ENCODE measurements at regions not wholly inside any gene's neighbourhood (a gene's known extent, or its start where the extent isn't known, plus 50 kb on each side); places are given as distances from the start of the nearest gene placed in this dataset.

- H3K27ac ChIP-seq (ENCODE audit: low read length): no peak overlapping the region
- no peaks in the 10 kb centered on the region for H3K27me3 ChIP-seq (ENCODE audit: control insufficient read depth in 1 of 2, insufficient read depth in 2 of 2, low read length in 2 of 2)
- H3K4me3 ChIP-seq (ENCODE audit: low read length in 2 of 2): no peak overlapping the region
Observed at GRCh38 chr5:128681764-128682592, 143.9 kb upstream of the FBN2 start.

GRCh38 chr5:128682669-128683068 is 144.6 kb upstream of the FBN2 start:
- H3K36me3 ChIP-seq (ENCODE audit: control insufficient read depth in 2 of 2, insufficient read depth in 2 of 2, low read length in 2 of 2): no peaks in the 10 kb centered on the region
- H3K27ac ChIP-seq (ENCODE audit: low read length): no peak overlapping the region
- H3K4me1 ChIP-seq (ENCODE audit: control insufficient read depth, insufficient read depth, low read length): no peaks in the 10 kb centered on the region
- H3K9me3 ChIP-seq (ENCODE audit: control insufficient read depth in 2 of 2, low read length in 2 of 2): no peaks in the 10 kb centered on the region
- H3K27me3 ChIP-seq (ENCODE audit: control insufficient read depth in 1 of 2, insufficient read depth in 2 of 2, low read length in 2 of 2): no peaks in the 10 kb centered on the region
- H3K9ac ChIP-seq (ENCODE audit: low read length in 2 of 2): no peak overlapping the region
- H3K4me3 ChIP-seq (ENCODE audit: low read length in 2 of 2): no peak overlapping the region

More at GRCh38 chr5:128681764-128682592, 143.9 kb upstream of the FBN2 start:
- no peak overlapping the region for H3K9ac ChIP-seq (ENCODE audit: low read length in 2 of 2)
- no peaks in the 10 kb centered on the region for H3K36me3 ChIP-seq (ENCODE audit: control insufficient read depth in 2 of 2, insufficient read depth in 2 of 2, low read length in 2 of 2)
- H3K4me1 ChIP-seq (ENCODE audit: control insufficient read depth, insufficient read depth, low read length): no peaks in the 10 kb centered on the region
- H3K9me3 ChIP-seq (ENCODE audit: control insufficient read depth in 2 of 2, low read length in 2 of 2): no peaks in the 10 kb centered on the region

GRCh38 chr5:128684961-128685360 is 146.9 kb upstream of the FBN2 start:
- H3K27ac ChIP-seq (ENCODE audit: low read length): no peak overlapping the region
- H3K27me3 ChIP-seq (ENCODE audit: control insufficient read depth in 1 of 2, insufficient read depth in 2 of 2, low read length in 2 of 2): no peaks in the 10 kb centered on the region
- no peak overlapping the region for H3K9ac ChIP-seq (ENCODE audit: low read length in 2 of 2)
- no peaks in the 10 kb centered on the region for H3K4me1 ChIP-seq (ENCODE audit: control insufficient read depth, insufficient read depth, low read length)
- H3K9me3 ChIP-seq (ENCODE audit: control insufficient read depth in 2 of 2, low read length in 2 of 2): no peaks in the 10 kb centered on the region
- H3K4me3 ChIP-seq (ENCODE audit: low read length in 2 of 2): no peak overlapping the region
- no peaks in the 10 kb centered on the region for H3K36me3 ChIP-seq (ENCODE audit: control insufficient read depth in 2 of 2, insufficient read depth in 2 of 2, low read length in 2 of 2)

- H3K9ac ChIP-seq (ENCODE audit: low read length in 2 of 2): no peak overlapping the region
- H3K27ac ChIP-seq (ENCODE audit: low read length): no peak overlapping the region
- no peaks in the 10 kb centered on the region for H3K4me1 ChIP-seq (ENCODE audit: control insufficient read depth, insufficient read depth, low read length)
- H3K9me3 ChIP-seq (ENCODE audit: control insufficient read depth in 2 of 2, low read length in 2 of 2): no peaks in the 10 kb centered on the region
- no peaks in the 10 kb centered on the region for H3K27me3 ChIP-seq (ENCODE audit: control insufficient read depth in 1 of 2, insufficient read depth in 2 of 2, low read length in 2 of 2)
- H3K4me3 ChIP-seq (ENCODE audit: low read length in 2 of 2): no peak overlapping the region
- H3K36me3 ChIP-seq (ENCODE audit: control insufficient read depth in 2 of 2, insufficient read depth in 2 of 2, low read length in 2 of 2): no peaks in the 10 kb centered on the region
Observed at GRCh38 chr5:128687930-128688329, 149.9 kb upstream of the FBN2 start.

GRCh38 chr5:128693764-128694163 is 155.7 kb upstream of the FBN2 start:
- Histone ChIP-seq H3K4me1 (ENCODE audit: control insufficient read depth, insufficient read depth, low read length) (no peaks in the 10 kb centered on the region), H3K4me3 (ENCODE audit: low read length in 2 of 2) (no peak overlapping the region), H3K27ac (ENCODE audit: low read length) (no peak overlapping the region), H3K9ac (ENCODE audit: low read length in 2 of 2) (no peak overlapping the region), H3K9me3 (ENCODE audit: control insufficient read depth in 2 of 2, low read length in 2 of 2) (no peaks in the 10 kb centered on the region), H3K36me3 (ENCODE audit: control insufficient read depth in 2 of 2, insufficient read depth in 2 of 2, low read length in 2 of 2) (no peaks in the 10 kb centered on the region), H3K27me3 (ENCODE audit: control insufficient read depth in 1 of 2, insufficient read depth in 2 of 2, low read length in 2 of 2) (no peaks in the 10 kb centered on the region)

- H3K4me1 ChIP-seq (ENCODE audit: control insufficient read depth, insufficient read depth, low read length): no peaks in the 10 kb centered on the region
- H3K4me3 ChIP-seq (ENCODE audit: low read length in 2 of 2): no peak overlapping the region
- H3K36me3 ChIP-seq (ENCODE audit: control insufficient read depth in 2 of 2, insufficient read depth in 2 of 2, low read length in 2 of 2): no peaks in the 10 kb centered on the region
- no peaks in the 10 kb centered on the region for H3K27me3 ChIP-seq (ENCODE audit: control insufficient read depth in 1 of 2, insufficient read depth in 2 of 2, low read length in 2 of 2)
- no peak overlapping the region for H3K27ac ChIP-seq (ENCODE audit: low read length)
- H3K9ac ChIP-seq (ENCODE audit: low read length in 2 of 2): no peak overlapping the region
- H3K9me3 ChIP-seq (ENCODE audit: control insufficient read depth in 2 of 2, low read length in 2 of 2): no peaks in the 10 kb centered on the region
Observed at GRCh38 chr5:128695791-128696530, 157.9 kb upstream of the FBN2 start.

GRCh38 chr5:128701301-128701700 is 163.3 kb upstream of the FBN2 start:
- Histone ChIP-seq H3K36me3 (ENCODE audit: control insufficient read depth in 2 of 2, insufficient read depth in 2 of 2, low read length in 2 of 2) (no peaks in the 10 kb centered on the region), H3K27ac (ENCODE audit: low read length) (no peak overlapping the region), H3K4me1 (ENCODE audit: control insufficient read depth, insufficient read depth, low read length) (no peaks in the 10 kb centered on the region), H3K9me3 (ENCODE audit: control insufficient read depth in 2 of 2, low read length in 2 of 2) (no peaks in the 10 kb centered on the region), H3K9ac (ENCODE audit: low read length in 2 of 2) (no peak overlapping the region), H3K27me3 (ENCODE audit: control insufficient read depth in 1 of 2, insufficient read depth in 2 of 2, low read length in 2 of 2) (no peaks in the 10 kb centered on the region), H3K4me3 (ENCODE audit: low read length in 2 of 2) (no peak overlapping the region)

GRCh38 chr5:128703322-128703721 is 165.3 kb upstream of the FBN2 start:
- Histone ChIP-seq H3K27ac (ENCODE audit: low read length) (no peak overlapping the region), H3K9ac (ENCODE audit: low read length in 2 of 2) (no peak overlapping the region), H3K36me3 (ENCODE audit: control insufficient read depth in 2 of 2, insufficient read depth in 2 of 2, low read length in 2 of 2) (no peaks in the 10 kb centered on the region), H3K4me1 (ENCODE audit: control insufficient read depth, insufficient read depth, low read length) (no peaks in the 10 kb centered on the region), H3K9me3 (ENCODE audit: control insufficient read depth in 2 of 2, low read length in 2 of 2) (no peaks in the 10 kb centered on the region), H3K4me3 (ENCODE audit: low read length in 2 of 2) (no peak overlapping the region), H3K27me3 (ENCODE audit: control insufficient read depth in 1 of 2, insufficient read depth in 2 of 2, low read length in 2 of 2) (no peaks in the 10 kb centered on the region)

- no peak overlapping the region for H3K27ac ChIP-seq (ENCODE audit: low read length)
- no peaks in the 10 kb centered on the region for H3K4me1 ChIP-seq (ENCODE audit: control insufficient read depth, insufficient read depth, low read length)
- H3K9me3 ChIP-seq (ENCODE audit: control insufficient read depth in 2 of 2, low read length in 2 of 2): no peaks in the 10 kb centered on the region
- H3K27me3 ChIP-seq (ENCODE audit: control insufficient read depth in 1 of 2, insufficient read depth in 2 of 2, low read length in 2 of 2): no peaks in the 10 kb centered on the region
- no peaks in the 10 kb centered on the region for H3K36me3 ChIP-seq (ENCODE audit: control insufficient read depth in 2 of 2, insufficient read depth in 2 of 2, low read length in 2 of 2)
- H3K4me3 ChIP-seq (ENCODE audit: low read length in 2 of 2): no peak overlapping the region
- no peak overlapping the region for H3K9ac ChIP-seq (ENCODE audit: low read length in 2 of 2)
Observed at GRCh38 chr5:128706269-128706668, 168.2 kb upstream of the FBN2 start.

GRCh38 chr5:128708841-128709240 is 170.8 kb upstream of the FBN2 start:
- H3K4me1 ChIP-seq (ENCODE audit: control insufficient read depth, insufficient read depth, low read length): no peaks in the 10 kb centered on the region
- no peak overlapping the region for H3K4me3 ChIP-seq (ENCODE audit: low read length in 2 of 2)
- H3K36me3 ChIP-seq (ENCODE audit: control insufficient read depth in 2 of 2, insufficient read depth in 2 of 2, low read length in 2 of 2): no peaks in the 10 kb centered on the region
- H3K9me3 ChIP-seq (ENCODE audit: control insufficient read depth in 2 of 2, low read length in 2 of 2): no peaks in the 10 kb centered on the region
- H3K27ac ChIP-seq (ENCODE audit: low read length): no peak overlapping the region
- H3K27me3 ChIP-seq (ENCODE audit: control insufficient read depth in 1 of 2, insufficient read depth in 2 of 2, low read length in 2 of 2): no peaks in the 10 kb centered on the region
- H3K9ac ChIP-seq (ENCODE audit: low read length in 2 of 2): no peak overlapping the region

GRCh38 chr5:128711216-128711615 is 173.2 kb upstream of the FBN2 start:
- Histone ChIP-seq H3K4me3 (ENCODE audit: low read length in 2 of 2) (no peak overlapping the region), H3K36me3 (ENCODE audit: control insufficient read depth in 2 of 2, insufficient read depth in 2 of 2, low read length in 2 of 2) (no peaks in the 10 kb centered on the region), H3K4me1 (ENCODE audit: control insufficient read depth, insufficient read depth, low read length) (no peaks in the 10 kb centered on the region), H3K27me3 (ENCODE audit: control insufficient read depth in 1 of 2, insufficient read depth in 2 of 2, low read length in 2 of 2) (no peaks in the 10 kb centered on the region), H3K9me3 (ENCODE audit: control insufficient read depth in 2 of 2, low read length in 2 of 2) (no peaks in the 10 kb centered on the region), H3K27ac (ENCODE audit: low read length) (no peak overlapping the region), H3K9ac (ENCODE audit: low read length in 2 of 2) (no peak overlapping the region)

Measured in stomach smooth muscle (tissue), 2 donors.